Karpas-422 (cell line): ENCODE measurements at regions not wholly inside any gene's neighbourhood (a gene's known extent, or its start where the extent isn't known, plus 50 kb on each side); places are given as distances from the start of the nearest gene placed in this dataset.

Source experiments
- DNase-seq: peaks from one replicate; pipeline ENCODE4 v3.0.0-alpha.2; 2015
- H2AFZ ChIP-seq: fragments of 200-600 bp; sonication (generic); 2 replicates; pipeline ENCODE4 v1.6.1; 2014; ENCODE audit warnings: antibody characterized with exemption, low read length, mixed read lengths
- H3K27ac ChIP-seq: fragments of 200-600 bp; sonication (generic); 2 replicates; pipeline ENCODE4 v1.5.1; 2014; ENCODE audit warnings: mild to moderate bottlenecking, low read length, moderate library complexity
- H3K27me3 ChIP-seq: fragments of 200-600 bp; sonication (generic); 2 replicates; pipeline ENCODE4 v1.6.1; 2014; ENCODE audit warnings: low read length, mixed read lengths
- H3K36me3 ChIP-seq: fragments of 200-600 bp; sonication (generic); 2 replicates; pipeline ENCODE4 v1.6.1; 2014; ENCODE audit warnings: low read length, mixed read lengths; ENCODE audit not compliant: insufficient read depth
- H3K4me1 ChIP-seq: fragments of 200-600 bp; sonication (generic); 2 replicates; pipeline ENCODE4 v1.6.1; 2014; ENCODE audit warnings: mild to moderate bottlenecking, low read length, mixed read lengths
- H3K4me2 ChIP-seq: fragments of 200-600 bp; sonication (generic); 2 replicates; pipeline ENCODE4 v1.6.1; 2014; ENCODE audit warnings: low read length, low read depth, mild to moderate bottlenecking; ENCODE audit not compliant: poor library complexity, severe bottlenecking
- H3K4me3 ChIP-seq: fragments of 200-600 bp; sonication (generic); 2 replicates; pipeline ENCODE4 v1.5.1; 2014; ENCODE audit warnings: mild to moderate bottlenecking, antibody characterized with exemption, low read length, mixed read lengths
- H3K79me2 ChIP-seq: fragments of 200-600 bp; sonication (generic); 2 replicates; pipeline ENCODE4 v1.6.1; 2014; ENCODE audit warnings: mild to moderate bottlenecking, low read length, mixed read lengths
- H3K9ac ChIP-seq: fragments of 200-600 bp; sonication (generic); 2 replicates; pipeline ENCODE4 v1.6.0; 2014; ENCODE audit warnings: low read length
- H3K9me2 ChIP-seq: fragments of 200-600 bp; sonication (generic), shearing (Covaris generic); replicated peaks from 2 replicates; pipeline ENCODE4 v1.6.0; 2014; ENCODE audit warnings: mild to moderate bottlenecking, low read length, moderate library complexity; ENCODE audit not compliant: insufficient read depth
- H3K9me3 ChIP-seq: fragments of 300-700, 200-600 bp; sonication (generic); 2 replicates; pipeline ENCODE4 v1.6.1; 2014; ENCODE audit warnings: low read length, mixed read lengths
- H4K20me1 ChIP-seq: fragments of 200-600 bp; sonication (generic); 2 replicates; pipeline ENCODE4 v1.6.1; 2014; ENCODE audit warnings: mild to moderate bottlenecking, antibody characterized with exemption, low read length, low read depth; ENCODE audit not compliant: insufficient read depth

GRCh38 chr17:71936977-71937376 lies 183.8 kb upstream of the SOX9 start:
- H3K4me2 ChIP-seq: no peak overlapping the region
- no peaks in the 10 kb centered on the region for H3K27me3 ChIP-seq
- no peaks in the 10 kb centered on the region for H3K36me3 ChIP-seq
- DNase-seq: no peak
- no peak overlapping the region for H3K9ac ChIP-seq
- no peaks in the 10 kb centered on the region for H4K20me1 ChIP-seq
- no peaks in the 10 kb centered on the region for H3K4me1 ChIP-seq
- H3K27ac ChIP-seq: no peak overlapping the region
- H3K9me2 ChIP-seq: no peaks in the 10 kb centered on the region
- no peaks in the 10 kb centered on the region for H3K79me2 ChIP-seq
- H2AFZ ChIP-seq: no peak overlapping the region
- no peaks in the 10 kb centered on the region for H3K9me3 ChIP-seq
- H3K4me3 ChIP-seq: no peak overlapping the region

GRCh38 chr17:71937914-71938313 lies 182.9 kb upstream of the SOX9 start:
- Histone ChIP-seq H2AFZ (no peak overlapping the region), H3K27me3 (no peaks in the 10 kb centered on the region), H3K9me2 (no peaks in the 10 kb centered on the region), H4K20me1 (no peaks in the 10 kb centered on the region), H3K4me1 (no peaks in the 10 kb centered on the region), H3K9ac (no peak overlapping the region), H3K4me2 (no peak overlapping the region), H3K36me3 (no peaks in the 10 kb centered on the region), H3K9me3 (no peaks in the 10 kb centered on the region), H3K27ac (no peak overlapping the region), H3K4me3 (no peak overlapping the region), H3K79me2 (no peaks in the 10 kb centered on the region)
- no peak for DNase-seq

- Histone ChIP-seq H2AFZ (no peak overlapping the region), H3K9me3 (no peaks in the 10 kb centered on the region), H3K4me3 (no peak overlapping the region), H3K9me2 (no peaks in the 10 kb centered on the region), H3K36me3 (no peaks in the 10 kb centered on the region), H4K20me1 (no peaks in the 10 kb centered on the region), H3K27ac (no peak overlapping the region), H3K27me3 (no peaks in the 10 kb centered on the region), H3K9ac (no peak overlapping the region), H3K4me2 (no peak overlapping the region), H3K79me2 (no peaks in the 10 kb centered on the region), H3K4me1 (no peaks in the 10 kb centered on the region)
- DNase-seq: no peak
Observed at GRCh38 chr17:71938340-71939010, 182.3 kb upstream of the SOX9 start.

- Histone ChIP-seq H3K4me2 (no peak overlapping the region), H3K36me3 (no peaks in the 10 kb centered on the region)
- no peak for DNase-seq
Observed at GRCh38 chr17:71941920-71942319, 178.9 kb upstream of the SOX9 start.

GRCh38 chr17:71942626-71943025 lies 178.2 kb upstream of the SOX9 start:
- DNase-seq: no peak
- no peaks in the 10 kb centered on the region for H3K9me2 ChIP-seq
- H3K27me3 ChIP-seq: no peaks in the 10 kb centered on the region
- H2AFZ ChIP-seq: no peak overlapping the region
- no peak overlapping the region for H3K9ac ChIP-seq
- H3K79me2 ChIP-seq: no peaks in the 10 kb centered on the region
- no peak overlapping the region for H3K4me2 ChIP-seq
- H3K4me3 ChIP-seq: no peak overlapping the region
- no peaks in the 10 kb centered on the region for H3K9me3 ChIP-seq
- no peaks in the 10 kb centered on the region for H3K4me1 ChIP-seq
- no peaks in the 10 kb centered on the region for H4K20me1 ChIP-seq
- H3K27ac ChIP-seq: no peak overlapping the region
- no peaks in the 10 kb centered on the region for H3K36me3 ChIP-seq

More at GRCh38 chr17:71941920-71942319, 178.9 kb upstream of the SOX9 start:
- Histone ChIP-seq H3K9me3 (no peaks in the 10 kb centered on the region), H3K9me2 (no peaks in the 10 kb centered on the region), H3K4me1 (no peaks in the 10 kb centered on the region), H2AFZ (no peak overlapping the region), H4K20me1 (no peaks in the 10 kb centered on the region), H3K79me2 (no peaks in the 10 kb centered on the region), H3K9ac (no peak overlapping the region), H3K27ac (no peak overlapping the region), H3K27me3 (no peaks in the 10 kb centered on the region), H3K4me3 (no peak overlapping the region)

- Histone ChIP-seq H4K20me1 (no peaks in the 10 kb centered on the region), H3K27me3 (no peaks in the 10 kb centered on the region), H2AFZ (no peak overlapping the region), H3K9me3 (no peaks in the 10 kb centered on the region), H3K79me2 (no peaks in the 10 kb centered on the region), H3K4me2 (no peak overlapping the region), H3K4me1 (no peaks in the 10 kb centered on the region), H3K4me3 (no peak overlapping the region), H3K27ac (no peak overlapping the region), H3K9ac (no peak overlapping the region), H3K36me3 (no peaks in the 10 kb centered on the region), H3K9me2 (no peaks in the 10 kb centered on the region)
- DNase-seq: no peak
Observed at GRCh38 chr17:71948703-71949422, 172.0 kb upstream of the SOX9 start.

- H4K20me1 ChIP-seq: no peaks in the 10 kb centered on the region
- no peak overlapping the region for H2AFZ ChIP-seq
- no peaks in the 10 kb centered on the region for H3K9me3 ChIP-seq
- H3K4me1 ChIP-seq: no peaks in the 10 kb centered on the region
- H3K9me2 ChIP-seq: no peaks in the 10 kb centered on the region
- no peak overlapping the region for H3K4me3 ChIP-seq
- H3K27me3 ChIP-seq: no peaks in the 10 kb centered on the region
- no peak overlapping the region for H3K9ac ChIP-seq
- no peak overlapping the region for H3K27ac ChIP-seq
- no peaks in the 10 kb centered on the region for H3K79me2 ChIP-seq
- no peaks in the 10 kb centered on the region for H3K36me3 ChIP-seq
- DNase-seq: peak; percentile 75
- H3K4me2 ChIP-seq: no peak overlapping the region
Observed at GRCh38 chr17:71959154-71959553, 161.7 kb upstream of the SOX9 start.

GRCh38 chr17:71963351-71963750 lies 157.5 kb upstream of the SOX9 start:
- Histone ChIP-seq H3K4me3 (no peak overlapping the region), H3K9me2 (no peaks in the 10 kb centered on the region), H3K27ac (no peak overlapping the region), H3K36me3 (no peaks in the 10 kb centered on the region), H3K27me3 (no peaks in the 10 kb centered on the region), H3K9ac (no peak overlapping the region), H3K4me2 (no peak overlapping the region), H3K79me2 (no peaks in the 10 kb centered on the region), H4K20me1 (no peaks in the 10 kb centered on the region), H2AFZ (no peak overlapping the region), H3K4me1 (no peaks in the 10 kb centered on the region), H3K9me3 (no peaks in the 10 kb centered on the region)
- DNase-seq: no peak
